NCI-H2196 (cell line): ENCODE measurements at regions not wholly inside any gene's neighbourhood (a gene's known extent, or its start where the extent isn't known, plus 50 kb on each side); places are given as distances from the start of the nearest gene placed in this dataset.

Experiments
- DNase-seq: peaks from one replicate; lab custom pipeline; 2025; ENCODE audit not compliant: unreplicated experiment; lab: John Stamatoyannopoulos, UW

GRCh38 chr9:119537138-119537537 is 167.9 kb upstream of the BRINP1 start:
- no peak for DNase-seq

GRCh38 chr9:119533504-119533903 is 164.3 kb upstream of the BRINP1 start:
- DNase-seq: no peak

GRCh38 chr9:119526698-119527097 is 157.5 kb upstream of the BRINP1 start:
- DNase-seq: no peak

- no peak for DNase-seq
These were observed 154.3 kb upstream of the BRINP1 start for GRCh38 chr9:119523508-119523907.

GRCh38 chr9:119522381-119522780 is 153.1 kb upstream of the BRINP1 start:
- DNase-seq: no peak

GRCh38 chr9:119509291-119509905 is 140.2 kb upstream of the BRINP1 start:
- DNase-seq: no peak

- DNase-seq: no peak
These were observed 132.1 kb upstream of the BRINP1 start for GRCh38 chr9:119501374-119501773.

- DNase-seq: no peak
These were observed 131.0 kb upstream of the BRINP1 start for GRCh38 chr9:119500072-119500771.

- no peak for DNase-seq
These were observed 118.0 kb upstream of the BRINP1 start for GRCh38 chr9:119487118-119487827.

GRCh38 chr9:119483153-119483552 is 113.9 kb upstream of the BRINP1 start:
- no peak for DNase-seq

- DNase-seq: no peak
These were observed 108.0 kb upstream of the BRINP1 start for GRCh38 chr9:119477197-119477596.

GRCh38 chr9:119458068-119458467 is 88.8 kb upstream of the BRINP1 start:
- no peak for DNase-seq

- DNase-seq: no peak
These were observed 84.7 kb upstream of the BRINP1 start for GRCh38 chr9:119453980-119454379.

- no peak for DNase-seq
These were observed 84.3 kb upstream of the BRINP1 start for GRCh38 chr9:119453490-119453911.

GRCh38 chr9:119451426-119451825 is 82.2 kb upstream of the BRINP1 start:
- DNase-seq: no peak

GRCh38 chr9:119443179-119443578 is 73.9 kb upstream of the BRINP1 start:
- no peak for DNase-seq

- DNase-seq: no peak
These were observed 72.6 kb upstream of the BRINP1 start for GRCh38 chr9:119441832-119442231.

- no peak for DNase-seq
These were observed 72.1 kb upstream of the BRINP1 start for GRCh38 chr9:119441338-119441737.

- no peak for DNase-seq
These were observed 67.0 kb upstream of the BRINP1 start for GRCh38 chr9:119436261-119436660.

- no peak for DNase-seq
These were observed 65.8 kb upstream of the BRINP1 start for GRCh38 chr9:119435076-119435475.

GRCh38 chr9:119432428-119432827 is 63.2 kb upstream of the BRINP1 start:
- DNase-seq: no peak

GRCh38 chr9:119429302-119429701 is 60.1 kb upstream of the BRINP1 start:
- no peak for DNase-seq
